ENCODE measurements at regions not wholly inside any gene's neighbourhood (a gene's known extent, or its start where the extent isn't known, plus 50 kb on each side); places are given as distances from the start of the nearest gene placed in this dataset.

GRCh38 chr5:89878140-89879132 is 531.1 kb downstream of the CETN3 start:
- no peak overlapping the region for H3K27ac ChIP-seq
- peak; percentile 27 for DNase-seq (ENCODE audit: low read depth, low spot score)

- no peak overlapping the region for H3K27ac ChIP-seq
- no peak for DNase-seq (ENCODE audit: low read depth, low spot score)
Observed at GRCh38 chr5:89871906-89872305, 537.6 kb downstream of the CETN3 start.

- DNase-seq (ENCODE audit: low read depth, low spot score), result no peak
- no peak overlapping the region for H3K27ac ChIP-seq
Observed at GRCh38 chr5:89869346-89869745, 540.2 kb downstream of the CETN3 start.

GRCh38 chr5:89866410-89866809 is 543.1 kb downstream of the CETN3 start:
- no peak for DNase-seq (ENCODE audit: low read depth, low spot score)
- no peak overlapping the region for H3K27ac ChIP-seq

- no peak for DNase-seq (ENCODE audit: low read depth, low spot score)
Observed at GRCh38 chr5:89864941-89865340, 544.6 kb downstream of the CETN3 start.

GRCh38 chr5:89857790-89858189 is 551.8 kb downstream of the CETN3 start:
- DNase-seq (ENCODE audit: low read depth, low spot score), result no peak
- no peak overlapping the region for H3K27ac ChIP-seq

More at GRCh38 chr5:89864941-89865340, 544.6 kb downstream of the CETN3 start:
- H3K27ac ChIP-seq, result no peak overlapping the region

- no peak overlapping the region for H3K27ac ChIP-seq
- DNase-seq (ENCODE audit: low read depth, low spot score), result no peak
Observed at GRCh38 chr5:89855417-89855816, 554.1 kb downstream of the CETN3 start.

GRCh38 chr5:89851911-89852310 is 557.6 kb downstream of the CETN3 start:
- no peak for DNase-seq (ENCODE audit: low read depth, low spot score)
- no peak overlapping the region for H3K27ac ChIP-seq

GRCh38 chr5:89850513-89850865 is 559.1 kb downstream of the CETN3 start:
- no peak for DNase-seq (ENCODE audit: low read depth, low spot score)
- H3K27ac ChIP-seq, result no peak overlapping the region

GRCh38 chr5:89849830-89850512 is 559.6 kb downstream of the CETN3 start:
- no peak for DNase-seq (ENCODE audit: low read depth, low spot score)

GRCh38 chr5:89847743-89848142 is 561.8 kb downstream of the CETN3 start:
- no peak for DNase-seq (ENCODE audit: low read depth, low spot score)
- no peak overlapping the region for H3K27ac ChIP-seq

More at GRCh38 chr5:89849830-89850512, 559.6 kb downstream of the CETN3 start:
- H3K27ac ChIP-seq, result no peak overlapping the region

GRCh38 chr5:89844548-89844947 is 565.0 kb downstream of the CETN3 start:
- no peak for DNase-seq (ENCODE audit: low read depth, low spot score)
- no peak overlapping the region for H3K27ac ChIP-seq

- no peak for DNase-seq (ENCODE audit: low read depth, low spot score)
- no peak overlapping the region for H3K27ac ChIP-seq
Observed at GRCh38 chr5:89842531-89842930, 567.0 kb downstream of the CETN3 start.

GRCh38 chr5:89840906-89841305 is 568.6 kb downstream of the CETN3 start:
- no peak overlapping the region for H3K27ac ChIP-seq
- no peak for DNase-seq (ENCODE audit: low read depth, low spot score)

- H3K27ac ChIP-seq, result no peak overlapping the region
- no peak for DNase-seq (ENCODE audit: low read depth, low spot score)
Observed at GRCh38 chr5:89830691-89831090, 578.9 kb downstream of the CETN3 start.

GRCh38 chr5:89827960-89828359 is 581.6 kb downstream of the CETN3 start:
- H3K27ac ChIP-seq, result no peak overlapping the region
- no peak for DNase-seq (ENCODE audit: low read depth, low spot score)

GRCh38 chr5:89827359-89827758 is 582.2 kb downstream of the CETN3 start:
- no peak for DNase-seq (ENCODE audit: low read depth, low spot score)
- H3K27ac ChIP-seq, result no peak overlapping the region

GRCh38 chr5:89826938-89827337 is 582.6 kb downstream of the CETN3 start:
- no peak overlapping the region for H3K27ac ChIP-seq
- DNase-seq (ENCODE audit: low read depth, low spot score), result no peak

GRCh38 chr5:89823046-89823445 is 586.5 kb downstream of the CETN3 start:
- no peak for DNase-seq (ENCODE audit: low read depth, low spot score)
- no peak overlapping the region for H3K27ac ChIP-seq

GRCh38 chr5:89817841-89818240 is 591.7 kb downstream of the CETN3 start:
- no peak for DNase-seq (ENCODE audit: low read depth, low spot score)
- H3K27ac ChIP-seq, result no peak overlapping the region

- no peak overlapping the region for H3K27ac ChIP-seq
- no peak for DNase-seq (ENCODE audit: low read depth, low spot score)
Observed at GRCh38 chr5:89816038-89816437, 593.5 kb downstream of the CETN3 start.
